Natural killer cell (primary cell): ENCODE measurements at regions not wholly inside any gene's neighbourhood (a gene's known extent, or its start where the extent isn't known, plus 50 kb on each side); places are given as distances from the start of the nearest gene placed in this dataset.

Experiments
- ATAC-seq, 3 donors: fragments of 150-1000 bp in 2 of 3; fragments of 200-7000 bp in 1 of 3; cut with Tn5 transposase; 1 replicate in 1 of 3; 2 replicates in 2 of 3; pipeline ENCODE4 v1.10.0; 2021; ENCODE audit warnings: mild to moderate bottlenecking in 2 of 3, moderate library complexity in 2 of 3
- DNase-seq, 2 donors: peaks; one replicate each; pipeline versions ENCODE4 v3.0.0 to v3.0.0-alpha.2; 2013 to 2021; ENCODE audit warnings: mixed read lengths in 1 of 2
- H3K27ac ChIP-seq: one replicate; pipeline ENCODE4 v1.5.1; 2013; ENCODE audit warnings: mild to moderate bottlenecking, low read length
- H3K27me3 ChIP-seq: one replicate; pipeline ENCODE4 v1.6.1; 2013; ENCODE audit warnings: low read length; ENCODE audit not compliant: control insufficient read depth, insufficient read depth
- H3K36me3 ChIP-seq: one replicate; pipeline ENCODE4 v1.6.1; 2013; ENCODE audit warnings: low read length; ENCODE audit not compliant: control insufficient read depth, insufficient read depth
- H3K4me1 ChIP-seq: one replicate; pipeline ENCODE4 v1.6.1; 2013; ENCODE audit warnings: low read length; ENCODE audit not compliant: control insufficient read depth, insufficient read depth
- H3K4me3 ChIP-seq: one replicate; pipeline ENCODE4 v1.5.1; 2013; ENCODE audit warnings: low read length
- H3K9me3 ChIP-seq: one replicate; pipeline ENCODE4 v1.6.1; 2013; ENCODE audit warnings: low read length; ENCODE audit not compliant: control insufficient read depth, insufficient read depth
- H3K27ac Mint-ChIP-seq, 2 donors: one replicate each; pipeline ENCODE4 v1.8.0; 2022; ENCODE audit warnings: mild to moderate bottlenecking in 2 of 2, mixed read lengths in 2 of 2, moderate library complexity in 1 of 2
- H3K27me3 Mint-ChIP-seq, 2 donors: one replicate each; pipeline ENCODE4 v1.8.0; 2022; ENCODE audit warnings: low read depth in 2 of 2, mixed read lengths in 2 of 2
- H3K36me3 Mint-ChIP-seq: one replicate; pipeline ENCODE4 v1.8.0; 2022; ENCODE audit warnings: mixed read lengths
- H3K4me1 Mint-ChIP-seq, 2 donors: one replicate each; pipeline ENCODE4 v1.8.0; 2022; ENCODE audit warnings: mixed read lengths in 2 of 2
- H3K4me3 Mint-ChIP-seq: one replicate; pipeline ENCODE4 v1.8.0; 2022; ENCODE audit warnings: mild to moderate bottlenecking, moderate library complexity, mixed read lengths
- H3K9me3 Mint-ChIP-seq, 2 donors: one replicate each; pipeline ENCODE4 v1.8.0; 2022; ENCODE audit warnings: mixed read lengths in 2 of 2
- CTCF ChIP-seq: fragments of 200-600 bp; IDR thresholded peaks from one replicate; pipeline ENCODE4 v1.8.0; 2022; ENCODE audit warnings: antibody characterized with exemption
- WGBS: methylation state at CpG from one replicate; pipeline ENCODE4 v1.1.7; 2013; ENCODE audit warnings: missing lambda C conversion rate; ENCODE audit not compliant: insufficient coverage; 5-methylcytosine and 5-hydroxymethylcytosine counted together
- intact Hi-C: fragments of 100-400 bp; cut with micrococcal nuclease; formaldehyde crosslinking; loops from one replicate; pipeline ENCODE4 v1.14.2; 2022

GRCh38 chr4:156476359-156476758 is 495.2 kb downstream of the PDGFC start:
- H3K27ac ChIP-seq, result no peak overlapping the region
- WGBS, result 100% methylated on average over 1 of the region's 2 CpGs
- DNase-seq (no peak), ATAC-seq (no peak)
- no peaks in the 10 kb centered on the region for H3K9me3 ChIP-seq
- no peaks in the 10 kb centered on the region for H3K36me3 ChIP-seq
- no peaks in the 10 kb centered on the region for H3K27me3 ChIP-seq
- Mint-ChIP-seq H3K9me3 (peaks cover 0 to 4% of the 10 kb centered on the region in 2 donors), H3K4me3 (no peak overlapping the region), H3K36me3 (no peaks in the 10 kb centered on the region), H3K27me3 (no peaks in the 10 kb centered on the region), H3K27ac (no peak overlapping the region), H3K4me1 (no peaks in the 10 kb centered on the region)
- H3K4me1 ChIP-seq, result no peaks in the 10 kb centered on the region
- H3K4me3 ChIP-seq, result no peak overlapping the region
- intact Hi-C loops, result no loop called here
- no peak for TF ChIP-seq CTCF

- no peaks in the 10 kb centered on the region for H3K4me1 Mint-ChIP-seq
- Histone ChIP-seq H3K36me3 (no peaks in the 10 kb centered on the region), H3K27me3 (no peaks in the 10 kb centered on the region), H3K4me1 (no peaks in the 10 kb centered on the region), H3K9me3 (no peaks in the 10 kb centered on the region), H3K27ac (no peak overlapping the region), H3K4me3 (no peak overlapping the region)
- H3K36me3 Mint-ChIP-seq, result no peaks in the 10 kb centered on the region
- H3K27me3 Mint-ChIP-seq, result no peaks in the 10 kb centered on the region
- no peak for DNase-seq
- no peak overlapping the region for H3K27ac Mint-ChIP-seq
- peaks cover 0 to 4% of the 10 kb centered on the region in 2 donors for H3K9me3 Mint-ChIP-seq
- no peak for TF ChIP-seq CTCF
- H3K4me3 Mint-ChIP-seq, result no peak overlapping the region
- intact Hi-C loops, result no loop called here
- no peak for ATAC-seq
Measured at GRCh38 chr4:156475322-156475721, 496.3 kb downstream of the PDGFC start.

- H3K27me3 ChIP-seq, result no peaks in the 10 kb centered on the region
- Mint-ChIP-seq H3K4me3 (no peak overlapping the region), H3K27ac (no peak overlapping the region), H3K4me1 (no peaks in the 10 kb centered on the region), H3K9me3 (peaks cover 2 to 6% of the 10 kb centered on the region in 2 donors), H3K36me3 (no peaks in the 10 kb centered on the region), H3K27me3 (no peaks in the 10 kb centered on the region)
- H3K9me3 ChIP-seq, result no peaks in the 10 kb centered on the region
- no peak overlapping the region for H3K4me3 ChIP-seq
- no peak for TF ChIP-seq CTCF
- WGBS, result 76% methylated on average over 3 of the region's 3 CpGs
- no peaks in the 10 kb centered on the region for H3K36me3 ChIP-seq
- no peak for DNase-seq
- H3K27ac ChIP-seq, result no peak overlapping the region
- intact Hi-C loops, result no loop called here
- no peaks in the 10 kb centered on the region for H3K4me1 ChIP-seq
- ATAC-seq, result no peak
Measured at GRCh38 chr4:156473151-156473550, 498.4 kb downstream of the PDGFC start.

GRCh38 chr4:156472624-156473023 is 499.0 kb downstream of the PDGFC start:
- H3K27me3 ChIP-seq, result no peaks in the 10 kb centered on the region
- no peak overlapping the region for H3K27ac ChIP-seq
- no peak overlapping the region for H3K4me3 ChIP-seq
- Mint-ChIP-seq H3K4me1 (no peaks in the 10 kb centered on the region), H3K36me3 (no peaks in the 10 kb centered on the region), H3K4me3 (no peak overlapping the region), H3K9me3 (peaks cover 2 to 6% of the 10 kb centered on the region in 2 donors), H3K27ac (no peak overlapping the region), H3K27me3 (no peaks in the 10 kb centered on the region)
- no peaks in the 10 kb centered on the region for H3K9me3 ChIP-seq
- no peaks in the 10 kb centered on the region for H3K4me1 ChIP-seq
- intact Hi-C loops, result no loop called here
- WGBS, result 60% methylated on average over 1 of the region's 1 CpG
- DNase-seq (no peak), ATAC-seq (no peak)
- TF ChIP-seq CTCF, result no peak
- no peaks in the 10 kb centered on the region for H3K36me3 ChIP-seq
